ENCODE measurements at regions not wholly inside any gene's neighbourhood (a gene's known extent, or its start where the extent isn't known, plus 50 kb on each side); places are given as distances from the start of the nearest gene placed in this dataset.

DNA sequence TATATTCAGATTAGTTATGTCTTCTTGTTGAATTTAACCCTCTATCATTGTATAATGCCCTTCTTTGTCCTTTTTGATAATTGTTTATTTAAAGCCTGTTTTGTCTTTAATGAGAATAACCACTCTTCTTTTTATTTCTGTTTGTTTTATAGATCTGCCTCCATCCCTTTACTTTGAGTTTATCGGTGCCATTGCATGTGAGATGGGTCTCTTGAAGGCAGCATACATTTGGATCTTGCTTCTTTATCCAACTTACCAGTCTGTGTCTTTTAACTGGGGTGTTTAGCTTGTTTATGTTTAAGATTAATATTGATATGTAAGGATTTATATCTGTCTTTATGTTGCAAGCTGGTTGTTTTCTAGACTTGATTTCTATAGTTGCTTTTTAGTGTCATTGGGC, 115.8 kb downstream of the RTL3 start:
- no peak overlapping the region for H3K4me2 ChIP-seq (ENCODE audit: control insufficient read depth, extremely low read depth, insufficient read depth, low read depth, low read length)

GRCh38 chrX:78540171-78540570, 119.0 kb downstream of the RTL3 start:
- FAIRE-seq (no peak), DNase-seq (ENCODE audit: low read depth, low spot score) (no peak)
- Histone ChIP-seq H3K4me1 (ENCODE audit: control insufficient read depth, extremely low read depth, insufficient read depth, low read length) (no peaks in the 10 kb centered on the region), H3K9me3 (ENCODE audit: control insufficient read depth, low read depth, low read length) (no peaks in the 10 kb centered on the region), H3K27me3 (ENCODE audit: control insufficient read depth, extremely low read depth, insufficient read depth, low read length) (no peaks in the 10 kb centered on the region), H3K27ac (ENCODE audit: control insufficient read depth, insufficient read depth, low read length) (no peak overlapping the region), H2AFZ (ENCODE audit: control insufficient read depth, low read length) (no peak overlapping the region), H3K4me3 (ENCODE audit: control insufficient read depth in 2 of 3, extremely low read depth in 1 of 3, insufficient read depth in 2 of 3, low read depth in 1 of 3, low read length in 3 of 3) (no peak overlapping the region), H3K9me1 (ENCODE audit: control insufficient read depth, extremely low read depth, insufficient read depth, low read length) (no peaks in the 10 kb centered on the region), H3K9ac (ENCODE audit: control insufficient read depth, extremely low read depth, insufficient read depth, low read length) (no peak overlapping the region), H3K4me2 (ENCODE audit: control insufficient read depth, extremely low read depth, insufficient read depth, low read depth, low read length) (no peak overlapping the region), H3K36me3 (ENCODE audit: control insufficient read depth in 2 of 2, extremely low read depth in 1 of 2, insufficient read depth in 2 of 2, low read length in 2 of 2) (no peaks in the 10 kb centered on the region), H4K20me1 (ENCODE audit: control insufficient read depth, extremely low read depth, insufficient read depth, low read length) (no peaks in the 10 kb centered on the region), H3K79me2 (ENCODE audit: control insufficient read depth, insufficient read depth, low read length) (no peaks in the 10 kb centered on the region)
- no peak for TF ChIP-seq CTCF (optimal IDR thresholded peaks at IDR 0.05 in 1 of 3, IDR thresholded peaks at IDR 0.05 in 1 of 3, conservative IDR thresholded peaks at IDR 0.05 in 1 of 3; ENCODE audit: extremely low read depth in 1 of 3, insufficient read depth in 2 of 3, low read length in 3 of 3)
- dilution Hi-C loops (cut with MboI; ENCODE audit: extremely low pct_ligation_motif_present, low sequenced_read_pairs) = no loop called here

More for the DNA sequence above, 115.8 kb downstream of the RTL3 start:
- Histone ChIP-seq H3K4me3 (ENCODE audit: control insufficient read depth in 2 of 3, extremely low read depth in 1 of 3, insufficient read depth in 2 of 3, low read depth in 1 of 3, low read length in 3 of 3) (no peak overlapping the region), H3K9me3 (ENCODE audit: control insufficient read depth, low read depth, low read length) (no peaks in the 10 kb centered on the region), H3K27me3 (ENCODE audit: control insufficient read depth, extremely low read depth, insufficient read depth, low read length) (no peaks in the 10 kb centered on the region), H3K79me2 (ENCODE audit: control insufficient read depth, insufficient read depth, low read length) (no peaks in the 10 kb centered on the region), H3K27ac (ENCODE audit: control insufficient read depth, insufficient read depth, low read length) (no peak overlapping the region), H3K4me1 (ENCODE audit: control insufficient read depth, extremely low read depth, insufficient read depth, low read length) (peaks cover 2% of the 10 kb centered on the region), H3K9me1 (ENCODE audit: control insufficient read depth, extremely low read depth, insufficient read depth, low read length) (no peaks in the 10 kb centered on the region), H2AFZ (ENCODE audit: control insufficient read depth, low read length) (no peak overlapping the region), H3K9ac (ENCODE audit: control insufficient read depth, extremely low read depth, insufficient read depth, low read length) (no peak overlapping the region), H4K20me1 (ENCODE audit: control insufficient read depth, extremely low read depth, insufficient read depth, low read length) (no peaks in the 10 kb centered on the region), H3K36me3 (ENCODE audit: control insufficient read depth in 2 of 2, extremely low read depth in 1 of 2, insufficient read depth in 2 of 2, low read length in 2 of 2) (no peaks in the 10 kb centered on the region)
- DNase-seq (ENCODE audit: low read depth, low spot score) = no peak
- no peak for FAIRE-seq
- no peak for TF ChIP-seq CTCF (optimal IDR thresholded peaks at IDR 0.05 in 1 of 3, IDR thresholded peaks at IDR 0.05 in 1 of 3, conservative IDR thresholded peaks at IDR 0.05 in 1 of 3; ENCODE audit: extremely low read depth in 1 of 3, insufficient read depth in 2 of 3, low read length in 3 of 3)
- TF ChIP-seq EZH2 (IDR thresholded peaks at IDR 0.05; ENCODE audit: low read length) = no peak
- dilution Hi-C loops (cut with MboI; ENCODE audit: extremely low pct_ligation_motif_present, low sequenced_read_pairs) = no loop called here

All from keratinocyte (primary cell).